SK-N-SH (cell line): ENCODE measurements at regions not wholly inside any gene's neighbourhood (a gene's known extent, or its start where the extent isn't known, plus 50 kb on each side); places are given as distances from the start of the nearest gene placed in this dataset.

ENCODE experiments used
- CTCF ChIA-PET: fragments of 300-600, 350-600 bp; formaldehyde crosslinking; extraction: SDS; loops from one replicate; lab custom pipeline; 2021; lab: Yijun Ruan, JAX
- POLR2A ChIA-PET: fragments of 350-600 bp; sonication (Branson Sonifier 250); formaldehyde crosslinking; extraction: SDS; loops from one replicate; lab custom pipeline; 2020; ENCODE audit warnings: antibody characterized with exemption, inconsistent platforms; lab: Yijun Ruan, JAX
- DNase-seq: peaks from one replicate; pipeline ENCODE4 v3.0.0; 2012
- H2AFZ ChIP-seq: fragments of 200-600 bp; sonication (generic); 2 replicates; pipeline ENCODE4 v1.8.1; 2016; ENCODE audit warnings: antibody characterized with exemption, mild to moderate bottlenecking, low read depth
- H3F3A ChIP-seq: fragments of 200-600 bp; sonication (generic); replicated peaks from 2 replicates; pipeline ENCODE3; 2016; ENCODE audit warnings: antibody characterized with exemption, mild to moderate bottlenecking; ENCODE audit not compliant: insufficient read depth
- H3K27ac ChIP-seq, 2 experiments: fragments of 200-500 bp in 1 of 2; fragments of 200-600 bp in 1 of 2; sonication (Bioruptor generic) in 1 of 2; sonication (generic), shearing (Covaris generic) in 1 of 2; 2 replicates each; pipeline versions ENCODE4 v1.5.1 to v1.6.1; 2014 to 2016; ENCODE audit warnings: low read depth in 2 of 2, inconsistent platforms in 1 of 2, low read length in 1 of 2, mild to moderate bottlenecking in 1 of 2, mixed read lengths in 1 of 2
- H3K27me3 ChIP-seq: fragments of 200-600 bp; sonication (generic), shearing (Covaris generic); 2 replicates; pipeline ENCODE4 v1.6.1; 2016; ENCODE audit warnings: mixed run types; ENCODE audit not compliant: insufficient read depth
- H3K36me3 ChIP-seq, 2 experiments: fragments of 200-500 bp in 1 of 2; fragments of 200-600 bp in 1 of 2; sonication (Bioruptor generic) in 1 of 2; sonication (generic) in 1 of 2; replicated peaks in 1 of 2; 2 replicates each; pipeline versions ENCODE3 to v1.5.1; 2014 to 2016; ENCODE audit warnings: low read length in 1 of 2, mild to moderate bottlenecking in 1 of 2; ENCODE audit not compliant: insufficient read depth in 2 of 2, control insufficient read depth in 1 of 2
- H3K4me1 ChIP-seq, 2 experiments: fragments of 200-500 bp in 1 of 2; fragments of 200-600 bp in 1 of 2; sonication (Bioruptor generic) in 1 of 2; sonication (generic), shearing (Covaris generic) in 1 of 2; 2 replicates each; pipeline versions ENCODE4 v1.5.1 to v1.6.1; 2014 to 2016; ENCODE audit warnings: low read depth in 1 of 2, low read length in 1 of 2, mixed run types in 1 of 2; ENCODE audit not compliant: insufficient read depth in 2 of 2, control insufficient read depth in 1 of 2
- H3K4me2 ChIP-seq: fragments of 200-600 bp; sonication (generic), shearing (Covaris generic); 2 replicates; pipeline ENCODE4 v1.6.1; 2017; ENCODE audit warnings: mixed run types
- H3K4me3 ChIP-seq, 2 experiments: fragments of 200-500 bp in 1 of 2; fragments of 200-600 bp in 1 of 2; sonication (Bioruptor generic) in 1 of 2; sonication (generic), shearing (Covaris generic) in 1 of 2; 2 replicates each; pipeline versions ENCODE4 v1.5.1 to v1.8.1; 2014 to 2016; ENCODE audit warnings: low read depth in 2 of 2, inconsistent platforms in 1 of 2, low read length in 1 of 2, mild to moderate bottlenecking in 1 of 2, mixed read lengths in 1 of 2, moderate library complexity in 1 of 2
- H3K79me2 ChIP-seq: fragments of 200-600 bp; sonication (generic); 2 replicates; pipeline ENCODE4 v1.8.1; 2017; ENCODE audit warnings: mild to moderate bottlenecking; ENCODE audit not compliant: insufficient read depth
- H3K9ac ChIP-seq: fragments of 200-600 bp; sonication (generic); 2 replicates; pipeline ENCODE4 v1.6.1; 2017; ENCODE audit warnings: mixed run types
- H3K9me2 ChIP-seq: fragments of 200-600 bp; sonication (generic); 2 replicates; pipeline ENCODE4 v1.6.1; 2017; ENCODE audit warnings: mixed run types
- H3K9me3 ChIP-seq: fragments of 200-600 bp; sonication (generic); 2 replicates; pipeline ENCODE4 v1.6.1; 2017; ENCODE audit warnings: mixed run types, mild to moderate bottlenecking, moderate library complexity
- H4K20me1 ChIP-seq: fragments of 200-600 bp; sonication (generic); 2 replicates; pipeline ENCODE4 v1.6.1; 2017; ENCODE audit warnings: mild to moderate bottlenecking, mixed run types; ENCODE audit not compliant: insufficient read depth
- CHD2 ChIP-seq: fragments of 150-350 bp; IDR thresholded peaks from 2 replicates; pipeline ENCODE4 v1.6.1; 2018; ENCODE audit warnings: low read length; ENCODE audit not compliant: partially characterized antibody
- FOSL2 ChIP-seq: IDR thresholded peaks from 2 replicates; pipeline ENCODE4 v1.4.0; 2012; ENCODE audit warnings: low read depth, mild to moderate bottlenecking, moderate library complexity, borderline replicate concordance
- FOXJ3 ChIP-seq: sonication (generic); formaldehyde crosslinking; IDR thresholded peaks from 2 replicates; pipeline ENCODE4 v1.5.1; 2020; ENCODE audit warnings: mild to moderate bottlenecking, missing genetic modification reagents
- FOXM1 ChIP-seq: IDR thresholded peaks from 2 replicates; pipeline ENCODE4 v1.4.0; 2012; ENCODE audit warnings: low read depth, mild to moderate bottlenecking
- GATA2 ChIP-seq: sonication (generic); formaldehyde crosslinking; IDR thresholded peaks from 2 replicates; pipeline ENCODE4 v1.5.0; 2020; ENCODE audit warnings: mild to moderate bottlenecking, missing genetic modification reagents
- JUND ChIP-seq: IDR thresholded peaks from 2 replicates; pipeline ENCODE4 v1.4.0; 2012
- MAX ChIP-seq: IDR thresholded peaks from 2 replicates; pipeline ENCODE4 v1.4.0; 2012; ENCODE audit warnings: low read depth
- POLR2AphosphoS5 ChIP-seq: IDR thresholded peaks from 2 replicates; pipeline ENCODE4 v1.6.1; 2012; ENCODE audit warnings: low read depth, low read length
- RAD21 ChIP-seq: IDR thresholded peaks from 2 replicates; pipeline ENCODE4 v1.6.1; 2012; ENCODE audit warnings: mild to moderate bottlenecking, low read length
- RCOR1 ChIP-seq: fragments of 150-350 bp; IDR thresholded peaks from 2 replicates; pipeline ENCODE4 v1.6.1; 2017; ENCODE audit warnings: antibody characterized with exemption, low read length
- REST ChIP-seq: IDR thresholded peaks from 2 replicates; pipeline ENCODE4 v1.6.1; 2012; ENCODE audit warnings: mild to moderate bottlenecking, low read depth, low read length, moderate library complexity
- SIN3A ChIP-seq: IDR thresholded peaks from 2 replicates; pipeline ENCODE4 v1.6.1; 2012; ENCODE audit warnings: low read depth, mild to moderate bottlenecking, low read length, moderate library complexity, borderline replicate concordance
- USF2 ChIP-seq: fragments of 150-350 bp; IDR thresholded peaks from 2 replicates; pipeline ENCODE4 v1.6.1; 2017; ENCODE audit warnings: antibody characterized with exemption, low read length, low read depth, borderline replicate concordance
- YY1 ChIP-seq: IDR thresholded peaks from 2 replicates; pipeline ENCODE4 v1.4.0; 2012; ENCODE audit warnings: low read depth, mild to moderate bottlenecking
- ZBTB33 ChIP-seq: IDR thresholded peaks from 2 replicates; pipeline ENCODE4 v1.4.0; 2012; ENCODE audit warnings: low read depth, borderline replicate concordance
- WGBS: methylation state at CpG from one replicate; pipeline ENCODE4 v1.1.6; 2017; ENCODE audit warnings: low lambda C conversion rate; 5-methylcytosine and 5-hydroxymethylcytosine counted together

- H3K9ac ChIP-seq = no peak overlapping the region
- H3K4me3 ChIP-seq = no peak overlapping the region
- CTCF ChIA-PET = interaction anchor here (0.7 kb wide), 1 partner anchor 493 kb away, joined by 3 read pairs; no protein-coding TSS in a partner anchor
- no peaks in the 10 kb centered on the region for H3K9me3 ChIP-seq
- H3K9me2 ChIP-seq = no peaks in the 10 kb centered on the region
- DNase-seq = no peak
- no peaks in the 10 kb centered on the region for H3K79me2 ChIP-seq
- TF ChIP-seq ZBTB33 (no peak), USF2 (no peak), FOXM1 (no peak), RAD21 (no peak), CHD2 (no peak), GATA2 (CRISPR knock-in tag) (no peak), MAX (no peak), SIN3A (no peak), REST (no peak), YY1 (no peak), JUND (no peak), POLR2AphosphoS5 (no peak), FOSL2 (no peak), FOXJ3 (no peak), RCOR1 (no peak)
- TF ChIP-seq, all 33 proteins: peak for 0
- Histone ChIP-seq H3K4me1 (no peaks in the 10 kb centered on the region), H4K20me1 (no peaks in the 10 kb centered on the region), H2AFZ (no peak overlapping the region), H3K36me3 (no peaks in the 10 kb centered on the region), H3K27me3 (peaks cover 6% of the 10 kb centered on the region; the same call in 1 of the 2 replicates), H3K4me2 (no peak overlapping the region), H3K27ac (no peak overlapping the region), H3F3A (no peaks in the 10 kb centered on the region)
- 0% methylated on average over 1 of the region's 1 CpG for WGBS
- POLR2A ChIA-PET = no interaction called here
These were observed 103.6 kb upstream of the EGFLAM start for GRCh38 chr5:38154615-38155204.
